ENCODE measurements at regions not wholly inside any gene's neighbourhood (a gene's known extent, or its start where the extent isn't known, plus 50 kb on each side); places are given as distances from the start of the nearest gene placed in this dataset.

GRCh38 chr5:117095346-117096332, 521.0 kb upstream of the SEMA6A start:
- no peak for DNase-seq
- no peaks in the 10 kb centered on the region for H3K27me3 Mint-ChIP-seq (ENCODE audit: unreplicated experiment)
- no peak overlapping the region for H3K4me3 Mint-ChIP-seq (ENCODE audit: low read depth, unreplicated experiment)
- no TSS peak for BruUV-seq (replicated peaks)
- TF ChIP-seq CTCF (IDR thresholded peaks at IDR 0.05; ENCODE audit: unreplicated experiment), result no peak
- CTCF ChIA-PET, result interaction anchor here (0.6 to 0.7 kb wide), 2 partner anchors 64 to 577 kb away, joined by 3 to 5 read pairs; no protein-coding TSS in a partner anchor
- H3K4me1 Mint-ChIP-seq (ENCODE audit: low read depth, unreplicated experiment), result no peaks in the 10 kb centered on the region
- no peaks in the 10 kb centered on the region for H3K36me3 Mint-ChIP-seq (ENCODE audit: insufficient read depth, unreplicated experiment)
- intact Hi-C loops (cut with micrococcal nuclease; ENCODE audit: unreplicated experiment), result no loop called here
- peaks cover 11% of the 10 kb centered on the region for H3K9me3 Mint-ChIP-seq (ENCODE audit: low read depth, unreplicated experiment)
- H3K27ac Mint-ChIP-seq (ENCODE audit: unreplicated experiment), result no peak overlapping the region

GRCh38 chr5:117094114-117094815, 519.6 kb upstream of the SEMA6A start:
- Mint-ChIP-seq H3K36me3 (ENCODE audit: insufficient read depth, unreplicated experiment) (no peaks in the 10 kb centered on the region), H3K4me3 (ENCODE audit: low read depth, unreplicated experiment) (no peak overlapping the region), H3K9me3 (ENCODE audit: low read depth, unreplicated experiment) (peaks cover 8% of the 10 kb centered on the region), H3K27me3 (ENCODE audit: unreplicated experiment) (no peaks in the 10 kb centered on the region), H3K4me1 (ENCODE audit: low read depth, unreplicated experiment) (no peaks in the 10 kb centered on the region), H3K27ac (ENCODE audit: unreplicated experiment) (no peak overlapping the region)
- DNase-seq, result no peak
- no peak for TF ChIP-seq CTCF (IDR thresholded peaks at IDR 0.05; ENCODE audit: unreplicated experiment)
- CTCF ChIA-PET, result no interaction called here
- intact Hi-C loops (cut with micrococcal nuclease; ENCODE audit: unreplicated experiment), result no loop called here
- BruUV-seq (replicated peaks), result no TSS peak

- no peak for DNase-seq
- Mint-ChIP-seq H3K27me3 (ENCODE audit: unreplicated experiment) (no peaks in the 10 kb centered on the region), H3K4me3 (ENCODE audit: low read depth, unreplicated experiment) (no peak overlapping the region), H3K4me1 (ENCODE audit: low read depth, unreplicated experiment) (no peaks in the 10 kb centered on the region), H3K36me3 (ENCODE audit: insufficient read depth, unreplicated experiment) (no peaks in the 10 kb centered on the region), H3K27ac (ENCODE audit: unreplicated experiment) (no peak overlapping the region), H3K9me3 (ENCODE audit: low read depth, unreplicated experiment) (peaks cover 6% of the 10 kb centered on the region)
- no TSS peak for BruUV-seq (replicated peaks)
- CTCF ChIA-PET, result no interaction called here
- intact Hi-C loops (cut with micrococcal nuclease; ENCODE audit: unreplicated experiment), result no loop called here
- TF ChIP-seq CTCF (IDR thresholded peaks at IDR 0.05; ENCODE audit: unreplicated experiment), result no peak
These were observed 519.0 kb upstream of the SEMA6A start for GRCh38 chr5:117093653-117094052.

- Mint-ChIP-seq H3K27me3 (ENCODE audit: unreplicated experiment) (no peaks in the 10 kb centered on the region), H3K27ac (ENCODE audit: unreplicated experiment) (no peak overlapping the region), H3K4me3 (ENCODE audit: low read depth, unreplicated experiment) (no peak overlapping the region), H3K4me1 (ENCODE audit: low read depth, unreplicated experiment) (no peaks in the 10 kb centered on the region), H3K9me3 (ENCODE audit: low read depth, unreplicated experiment) (no peaks in the 10 kb centered on the region), H3K36me3 (ENCODE audit: insufficient read depth, unreplicated experiment) (no peaks in the 10 kb centered on the region)
- TF ChIP-seq CTCF (IDR thresholded peaks at IDR 0.05; ENCODE audit: unreplicated experiment), result no peak
- CTCF ChIA-PET, result no interaction called here
- BruUV-seq (replicated peaks), result no TSS peak
- intact Hi-C loops (cut with micrococcal nuclease; ENCODE audit: unreplicated experiment), result no loop called here
- DNase-seq, result no peak
These were observed 514.4 kb upstream of the SEMA6A start for GRCh38 chr5:117089001-117089400.
